ENCODE measurements at regions not wholly inside any gene's neighbourhood (a gene's known extent, or its start where the extent isn't known, plus 50 kb on each side); places are given as distances from the start of the nearest gene placed in this dataset.

- H3K9ac ChIP-seq (ENCODE audit: low read length), result no peak overlapping the region
- TF ChIP-seq RAD21 (conservative IDR thresholded peaks at IDR 0.05) (no peak), MXI1 (conservative IDR thresholded peaks at IDR 0.05; ENCODE audit: poor library complexity, severe bottlenecking) (no peak), TAF1 (IDR thresholded peaks at IDR 0.05; ENCODE audit: low read depth) (no peak), REST (IDR thresholded peaks at IDR 0.05; ENCODE audit: borderline replicate concordance) (no peak), EZH2 (IDR thresholded peaks at IDR 0.05; ENCODE audit: borderline replicate concordance, insufficient read depth, low read length, poor library complexity, severe bottlenecking) (no peak), EP300 (conservative IDR thresholded peaks at IDR 0.05; ENCODE audit: poor library complexity, severe bottlenecking) (no peak)
- TF ChIP-seq, protein P1, sequence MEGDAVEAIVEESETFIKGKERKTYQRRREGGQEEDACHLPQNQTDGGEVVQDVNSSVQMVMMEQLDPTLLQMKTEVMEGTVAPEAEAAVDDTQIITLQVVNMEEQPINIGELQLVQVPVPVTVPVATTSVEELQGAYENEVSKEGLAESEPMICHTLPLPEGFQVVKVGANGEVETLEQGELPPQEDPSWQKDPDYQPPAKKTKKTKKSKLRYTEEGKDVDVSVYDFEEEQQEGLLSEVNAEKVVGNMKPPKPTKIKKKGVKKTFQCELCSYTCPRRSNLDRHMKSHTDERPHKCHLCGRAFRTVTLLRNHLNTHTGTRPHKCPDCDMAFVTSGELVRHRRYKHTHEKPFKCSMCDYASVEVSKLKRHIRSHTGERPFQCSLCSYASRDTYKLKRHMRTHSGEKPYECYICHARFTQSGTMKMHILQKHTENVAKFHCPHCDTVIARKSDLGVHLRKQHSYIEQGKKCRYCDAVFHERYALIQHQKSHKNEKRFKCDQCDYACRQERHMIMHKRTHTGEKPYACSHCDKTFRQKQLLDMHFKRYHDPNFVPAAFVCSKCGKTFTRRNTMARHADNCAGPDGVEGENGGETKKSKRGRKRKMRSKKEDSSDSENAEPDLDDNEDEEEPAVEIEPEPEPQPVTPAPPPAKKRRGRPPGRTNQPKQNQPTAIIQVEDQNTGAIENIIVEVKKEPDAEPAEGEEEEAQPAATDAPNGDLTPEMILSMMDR (IDR thresholded peaks at IDR 0.05; ENCODE audit: poor library complexity, severe bottlenecking), result no peak
- H3K9me3 ChIP-seq (ENCODE audit: low read length), result no peaks in the 10 kb centered on the region
- no peak overlapping the region for H3K27ac ChIP-seq (ENCODE audit: low read length)
- H3K36me3 ChIP-seq (ENCODE audit: insufficient read depth, low read length), result no peaks in the 10 kb centered on the region
- H3K27me3 ChIP-seq (ENCODE audit: insufficient read depth, low read depth, low read length), result no peaks in the 10 kb centered on the region
- H3F3A ChIP-seq (ENCODE audit: insufficient read depth, low read length, poor library complexity, severe bottlenecking), result no peaks in the 10 kb centered on the region
- H3K4me2 ChIP-seq (ENCODE audit: low read length), result no peak overlapping the region
- H2AFZ ChIP-seq (ENCODE audit: low read depth, low read length), result no peak overlapping the region
- no peak overlapping the region for H3K4me3 ChIP-seq (ENCODE audit: low read length)
- H4K20me1 ChIP-seq (ENCODE audit: insufficient read depth), result no peaks in the 10 kb centered on the region
- H3K9me2 ChIP-seq (ENCODE audit: insufficient read depth, low read length), result no peaks in the 10 kb centered on the region
- no peaks in the 10 kb centered on the region for H3K79me2 ChIP-seq (replicated peaks; ENCODE audit: insufficient read depth, low read length)
Observed at GRCh38 chr15:57770495-57770894, 64.0 kb downstream of the POLR2M start.

DNA sequence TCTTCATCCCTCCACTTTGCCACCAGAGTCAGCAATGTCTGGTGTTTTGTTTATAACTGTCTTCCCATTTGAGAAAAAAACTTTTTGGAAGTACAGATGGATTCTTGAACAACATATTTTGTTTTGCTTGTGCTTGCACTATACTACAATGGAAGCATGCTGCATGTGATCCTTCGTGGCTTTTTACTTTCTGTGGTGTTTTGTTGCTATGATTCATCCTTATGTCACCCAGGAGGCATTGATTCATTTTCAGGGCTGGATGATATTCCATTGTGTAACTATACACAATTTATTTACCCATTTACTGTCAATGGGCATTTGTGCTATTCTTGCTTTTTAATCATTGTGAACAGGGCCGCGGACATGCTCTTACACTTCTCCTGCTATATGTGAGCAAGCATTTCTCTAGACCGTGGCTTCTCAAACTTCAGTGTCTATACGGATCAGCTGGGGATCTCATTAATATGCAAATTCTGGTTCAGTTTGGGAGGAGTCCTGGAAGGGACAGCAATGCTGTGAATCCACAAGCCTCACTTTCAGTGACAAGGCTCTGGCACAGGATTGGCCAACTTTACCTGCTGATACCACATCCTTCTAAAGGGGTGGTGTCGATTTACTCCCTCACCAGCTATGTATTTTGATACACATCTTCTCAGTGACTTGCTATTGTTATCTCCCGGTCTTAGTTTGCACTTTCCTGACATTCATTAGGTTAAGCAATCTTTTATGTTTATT is 65.9 kb downstream of the POLR2M start:
- TF ChIP-seq TAF1 (IDR thresholded peaks at IDR 0.05; ENCODE audit: low read depth) (no peak), EZH2 (IDR thresholded peaks at IDR 0.05; ENCODE audit: borderline replicate concordance, insufficient read depth, low read length, poor library complexity, severe bottlenecking) (no peak)
- Histone ChIP-seq H3K9ac (ENCODE audit: low read length) (no peak overlapping the region), H3K9me3 (ENCODE audit: low read length) (no peaks in the 10 kb centered on the region), H3K27me3 (ENCODE audit: insufficient read depth, low read depth, low read length) (no peaks in the 10 kb centered on the region), H3K79me2 (replicated peaks; ENCODE audit: insufficient read depth, low read length) (no peaks in the 10 kb centered on the region), H3F3A (ENCODE audit: insufficient read depth, low read length, poor library complexity, severe bottlenecking) (no peaks in the 10 kb centered on the region), H3K4me2 (ENCODE audit: low read length) (no peak overlapping the region), H4K20me1 (ENCODE audit: insufficient read depth) (no peaks in the 10 kb centered on the region), H3K36me3 (ENCODE audit: insufficient read depth, low read length) (no peaks in the 10 kb centered on the region), H2AFZ (ENCODE audit: low read depth, low read length) (no peak overlapping the region), H3K4me3 (ENCODE audit: low read length) (no peak overlapping the region), H3K9me2 (ENCODE audit: insufficient read depth, low read length) (no peaks in the 10 kb centered on the region), H3K27ac (ENCODE audit: low read length) (no peak overlapping the region)

DNA sequence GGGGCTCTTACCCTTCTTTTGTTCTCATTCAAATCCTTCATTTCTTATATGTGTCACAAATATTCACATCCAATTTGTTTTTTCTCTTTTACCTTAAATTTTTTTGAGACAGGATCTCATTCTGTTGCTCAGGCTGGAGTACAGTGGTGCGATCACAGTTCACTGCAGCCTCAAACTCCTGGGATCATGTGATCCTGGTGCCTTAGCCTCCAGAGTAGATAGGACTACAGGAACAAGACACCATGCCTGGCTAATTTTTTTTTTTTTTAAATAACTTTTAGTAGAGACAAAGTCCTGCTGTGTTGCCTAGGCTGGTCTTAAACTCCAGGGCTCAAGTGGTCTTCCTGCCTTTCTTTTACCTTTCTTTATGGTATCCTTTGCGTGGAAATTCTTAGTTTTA is 66.5 kb downstream of the POLR2M start:
- no peaks in the 10 kb centered on the region for H3K36me3 ChIP-seq (ENCODE audit: insufficient read depth, low read length)
- no peak for TF ChIP-seq EP300 (conservative IDR thresholded peaks at IDR 0.05; ENCODE audit: poor library complexity, severe bottlenecking)
- no peak for TF ChIP-seq POLR2AphosphoS5 (IDR thresholded peaks at IDR 0.05)
- no peak for TF ChIP-seq RAD21 (conservative IDR thresholded peaks at IDR 0.05)
- TF ChIP-seq TAF1 (IDR thresholded peaks at IDR 0.05; ENCODE audit: low read depth), result no peak
- TF ChIP-seq EZH2 (IDR thresholded peaks at IDR 0.05; ENCODE audit: borderline replicate concordance, insufficient read depth, low read length, poor library complexity, severe bottlenecking), result no peak
- no peak for TF ChIP-seq MXI1 (conservative IDR thresholded peaks at IDR 0.05; ENCODE audit: poor library complexity, severe bottlenecking)
- no peak for TF ChIP-seq SMC3 (conservative IDR thresholded peaks at IDR 0.05; ENCODE audit: poor library complexity)
- no peak for TF ChIP-seq REST (IDR thresholded peaks at IDR 0.05; ENCODE audit: borderline replicate concordance)
- TF ChIP-seq, protein P1 (IDR thresholded peaks at IDR 0.05; ENCODE audit: poor library complexity, severe bottlenecking), result no peak
- H3K4me2 ChIP-seq (ENCODE audit: low read length), result no peak overlapping the region
- H2AFZ ChIP-seq (ENCODE audit: low read depth, low read length), result no peak overlapping the region
- H3F3A ChIP-seq (ENCODE audit: insufficient read depth, low read length, poor library complexity, severe bottlenecking), result no peaks in the 10 kb centered on the region
- no peak overlapping the region for H3K27ac ChIP-seq (ENCODE audit: low read length)
- H3K4me3 ChIP-seq (ENCODE audit: low read length), result no peak overlapping the region
- H3K79me2 ChIP-seq (replicated peaks; ENCODE audit: insufficient read depth, low read length), result no peaks in the 10 kb centered on the region
- H3K9me2 ChIP-seq (ENCODE audit: insufficient read depth, low read length), result no peaks in the 10 kb centered on the region
- no peaks in the 10 kb centered on the region for H4K20me1 ChIP-seq (ENCODE audit: insufficient read depth)
- no peaks in the 10 kb centered on the region for H3K9me3 ChIP-seq (ENCODE audit: low read length)
- H3K9ac ChIP-seq (ENCODE audit: low read length), result no peak overlapping the region
- H3K27me3 ChIP-seq (ENCODE audit: insufficient read depth, low read depth, low read length), result no peaks in the 10 kb centered on the region
